NCI-H1048 (cell line): ENCODE measurements at regions not wholly inside any gene's neighbourhood (a gene's known extent, or its start where the extent isn't known, plus 50 kb on each side); places are given as distances from the start of the nearest gene placed in this dataset.
"Not testable (repeated sequence)": the region's sequence is repeated elsewhere in the genome, so short reads cannot be mapped to it uniquely, and the experiment has no call there.

ENCODE experiments used
- DNase-seq: peaks from one replicate; lab custom pipeline; 2025; lab: John Stamatoyannopoulos, UW

DNA sequence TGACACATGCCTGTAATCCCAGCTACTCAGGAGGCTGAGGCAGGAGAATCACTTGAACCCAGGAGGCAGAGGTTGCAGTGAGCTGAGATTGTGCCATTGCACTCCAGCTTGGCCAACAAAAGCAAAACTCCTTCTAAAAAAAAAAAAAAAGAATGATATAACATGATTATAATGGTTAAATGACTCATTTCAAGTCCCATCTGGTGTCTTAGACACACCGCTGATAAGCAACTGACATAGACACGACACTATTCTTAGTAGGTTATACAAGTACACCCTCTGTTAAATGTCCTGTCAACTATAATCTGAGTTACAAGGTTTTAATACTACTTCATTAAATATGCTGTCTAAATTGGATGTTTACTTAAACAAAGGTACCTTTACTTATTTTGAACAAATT, 405.3 kb upstream of the CLINT1 start:
- no peak for DNase-seq

DNA sequence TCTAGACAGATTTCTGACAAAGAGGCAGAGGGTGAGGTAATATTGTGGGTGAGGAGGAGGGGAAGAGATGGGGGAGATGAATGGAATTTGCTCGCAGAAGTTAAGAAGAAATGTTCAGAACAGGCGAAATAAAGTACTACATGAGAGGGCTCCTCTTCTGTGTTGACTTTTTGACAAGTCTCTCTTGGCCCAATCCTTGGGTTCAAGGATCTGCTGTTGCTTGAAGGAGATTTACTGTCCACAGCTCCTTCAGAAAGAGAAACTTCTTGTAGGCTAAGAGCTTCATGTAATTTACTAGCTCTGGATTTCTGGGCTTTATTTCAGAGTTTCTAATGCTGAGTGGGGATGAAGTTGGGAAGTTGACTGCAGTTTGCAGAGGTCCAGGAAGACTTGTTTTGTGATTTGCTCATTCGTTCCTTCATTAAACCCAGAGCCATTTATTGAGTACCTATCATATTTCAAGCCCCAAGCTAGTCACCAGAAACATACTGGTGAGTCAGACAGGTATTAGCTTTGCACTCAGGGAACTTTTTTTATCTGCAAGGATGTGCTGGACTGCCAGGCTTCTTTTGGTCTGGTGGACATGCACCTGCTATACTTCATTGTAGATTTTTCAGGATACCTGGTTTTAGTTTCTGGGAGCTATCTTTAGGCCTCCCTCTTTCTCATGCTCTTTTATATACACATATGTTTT, 402.9 kb upstream of the CLINT1 start:
- no peak for DNase-seq

- no peak for DNase-seq
Measured at GRCh38 chr5:158256096-158256495, 397.2 kb upstream of the CLINT1 start.

DNA sequence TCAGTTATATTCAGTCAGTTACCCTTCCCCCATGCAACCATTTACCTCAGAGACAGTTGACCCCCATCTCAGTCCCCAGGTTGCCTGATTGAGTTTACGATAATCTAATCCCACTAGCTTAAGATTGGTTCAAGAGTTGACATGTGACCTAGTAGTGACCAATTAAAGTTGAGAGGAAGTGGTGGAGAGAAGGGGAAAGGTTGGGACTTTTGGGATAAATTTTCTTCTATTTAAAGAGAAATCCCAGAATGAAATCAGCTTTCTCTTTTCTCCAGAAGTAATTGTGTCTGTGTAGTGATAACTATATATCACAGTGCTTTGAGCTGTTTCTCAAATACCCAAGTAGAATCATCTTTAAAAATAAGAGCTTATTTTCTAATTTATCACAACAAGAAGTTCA, 396.7 kb upstream of the CLINT1 start:
- no peak for DNase-seq

DNA sequence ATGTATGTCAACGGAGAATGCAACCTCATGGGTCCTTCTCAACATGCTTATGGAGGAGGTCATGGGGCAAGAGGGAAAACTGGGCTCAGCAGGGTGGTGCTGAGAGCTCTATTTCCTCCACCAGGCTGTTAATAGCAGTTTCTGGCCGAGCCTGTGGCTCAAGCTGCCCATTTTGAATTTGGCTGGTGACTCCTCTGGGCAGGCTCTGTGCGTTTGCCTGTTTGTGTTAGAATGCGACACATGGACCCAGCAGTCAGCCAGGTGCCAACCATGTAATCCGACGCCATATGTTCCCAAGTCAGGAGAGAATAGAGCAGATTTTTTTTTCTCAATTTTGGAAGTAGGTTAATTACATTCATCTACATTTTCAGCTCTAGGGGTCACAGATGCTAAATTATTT, 387.7 kb upstream of the CLINT1 start:
- DNase-seq: no peak

DNA sequence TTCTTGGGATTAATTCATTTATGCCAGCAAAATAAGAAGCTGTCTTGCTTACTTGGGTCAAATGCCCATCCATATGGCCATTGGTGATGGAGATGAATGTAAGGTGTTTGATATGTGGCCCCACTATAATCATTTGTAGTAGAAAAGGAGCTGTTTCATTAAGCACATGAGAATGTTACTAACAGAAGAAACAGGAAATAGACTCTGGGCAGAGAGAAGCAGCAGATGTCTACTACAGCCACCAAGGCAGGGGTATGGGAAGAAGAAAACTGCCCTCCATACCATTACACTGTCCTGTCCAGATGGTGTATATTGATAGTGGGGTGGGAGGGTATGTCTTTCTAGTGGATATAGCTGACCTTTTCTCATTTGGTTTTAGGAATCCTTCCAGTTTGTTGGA, 386.6 kb upstream of the CLINT1 start:
- DNase-seq: no peak

GRCh38 chr5:158244882-158245281, 385.9 kb upstream of the CLINT1 start:
- DNase-seq: no peak

GRCh38 chr5:158236511-158237335, 377.8 kb upstream of the CLINT1 start:
- no peak for DNase-seq

DNA sequence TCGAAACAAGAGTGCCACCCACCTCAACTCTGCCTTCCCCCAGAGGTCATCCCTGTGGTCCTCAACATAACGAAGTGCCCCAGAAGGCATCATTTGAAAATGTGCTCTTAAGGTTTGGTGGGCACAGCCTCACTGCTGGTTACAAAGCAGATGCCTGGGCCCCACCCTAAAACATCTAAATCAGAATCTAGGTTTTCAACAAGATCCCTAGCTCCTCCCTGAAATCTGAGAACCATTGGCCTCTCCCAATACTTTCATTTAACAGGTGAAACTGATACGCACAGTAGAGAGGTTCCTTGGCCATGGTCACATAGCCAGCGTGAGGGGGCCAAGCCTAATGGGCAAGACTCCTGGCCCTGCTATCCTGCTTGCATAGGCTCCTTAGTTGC, 376.2 kb upstream of the CLINT1 start:
- DNase-seq: no peak

DNA sequence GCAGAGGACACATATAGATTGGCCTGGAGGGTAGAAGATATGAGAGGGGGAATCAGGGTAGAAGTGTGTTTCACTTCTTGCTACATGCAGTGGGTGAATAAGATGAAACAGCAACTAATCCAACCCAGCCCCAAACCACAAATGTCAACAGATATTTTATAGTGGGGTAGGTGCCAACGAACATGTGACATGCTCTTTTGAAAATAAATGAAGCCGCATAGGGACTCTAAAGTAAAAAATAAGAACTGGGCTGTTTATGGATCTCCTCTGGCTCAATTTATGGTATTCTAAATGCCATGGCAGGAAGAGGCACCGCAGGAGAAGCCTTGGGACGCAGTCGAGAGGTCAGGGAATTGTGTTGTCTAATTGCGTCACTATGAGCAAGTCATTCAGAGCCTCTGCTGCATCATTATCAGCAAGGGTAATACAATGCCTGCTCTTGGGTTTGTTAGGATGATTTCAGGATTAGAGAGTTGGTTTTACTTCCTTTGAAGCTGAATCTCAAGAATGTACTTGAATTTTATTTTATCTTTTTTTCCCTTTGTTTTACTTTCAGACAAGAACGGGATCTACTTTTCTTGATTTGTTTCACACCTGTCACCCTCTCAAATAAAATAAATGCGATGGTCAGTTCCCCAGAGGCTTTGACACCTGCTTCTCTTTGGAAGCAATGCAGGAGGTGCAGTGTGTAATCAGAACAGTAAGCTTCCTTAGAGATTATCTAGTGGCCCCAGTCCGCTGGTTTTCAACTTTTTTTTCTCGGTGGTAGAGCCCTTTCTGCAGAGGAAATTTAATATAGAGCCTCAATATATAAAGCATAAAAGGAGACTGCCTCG, 375.6 kb upstream of the CLINT1 start:
- DNase-seq: no peak

- no peak for DNase-seq
Measured at GRCh38 chr5:158233735-158234322, 374.9 kb upstream of the CLINT1 start.

DNA sequence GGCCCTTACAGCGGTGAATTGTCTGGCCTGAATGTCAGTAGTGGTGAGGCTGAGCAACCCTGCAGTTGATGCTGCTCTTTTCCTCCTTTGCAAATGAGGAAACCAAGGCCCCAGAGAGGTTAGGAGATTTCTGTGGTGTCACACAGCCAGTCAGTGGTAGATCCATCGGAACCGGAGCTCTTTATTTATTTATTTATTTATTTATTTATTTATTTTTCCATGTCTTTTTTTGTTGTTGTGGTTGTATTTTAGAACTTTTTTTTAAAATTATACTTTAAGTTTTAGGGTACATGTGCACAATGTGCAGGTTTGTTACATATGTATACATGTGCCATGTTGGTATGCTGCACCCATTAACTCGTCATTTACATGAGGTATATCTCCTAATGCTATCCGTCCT, 368.4 kb upstream of the CLINT1 start:
- DNase-seq: not testable (repeated sequence)

GRCh38 chr5:158226496-158226895, 367.6 kb upstream of the CLINT1 start:
- DNase-seq: no peak

DNA sequence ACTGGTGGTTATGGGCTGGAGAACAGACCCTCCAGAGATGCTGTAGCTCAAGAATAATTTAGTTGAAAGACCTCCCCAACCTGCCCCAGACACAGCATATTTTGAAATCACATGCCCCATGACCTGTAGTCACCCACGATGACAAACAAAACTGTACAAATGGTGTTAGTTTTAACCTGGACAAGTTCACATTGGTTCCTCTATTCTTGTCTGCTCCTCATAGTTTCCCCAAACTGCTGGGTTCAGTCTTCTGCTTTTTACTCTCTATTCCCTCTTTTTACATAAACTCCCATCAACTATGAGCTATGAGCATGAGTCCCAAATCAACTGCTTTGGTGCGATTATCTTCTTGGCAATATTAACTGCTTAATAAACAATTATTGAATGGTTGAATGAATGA, 365.3 kb upstream of the CLINT1 start:
- no peak for DNase-seq

DNA sequence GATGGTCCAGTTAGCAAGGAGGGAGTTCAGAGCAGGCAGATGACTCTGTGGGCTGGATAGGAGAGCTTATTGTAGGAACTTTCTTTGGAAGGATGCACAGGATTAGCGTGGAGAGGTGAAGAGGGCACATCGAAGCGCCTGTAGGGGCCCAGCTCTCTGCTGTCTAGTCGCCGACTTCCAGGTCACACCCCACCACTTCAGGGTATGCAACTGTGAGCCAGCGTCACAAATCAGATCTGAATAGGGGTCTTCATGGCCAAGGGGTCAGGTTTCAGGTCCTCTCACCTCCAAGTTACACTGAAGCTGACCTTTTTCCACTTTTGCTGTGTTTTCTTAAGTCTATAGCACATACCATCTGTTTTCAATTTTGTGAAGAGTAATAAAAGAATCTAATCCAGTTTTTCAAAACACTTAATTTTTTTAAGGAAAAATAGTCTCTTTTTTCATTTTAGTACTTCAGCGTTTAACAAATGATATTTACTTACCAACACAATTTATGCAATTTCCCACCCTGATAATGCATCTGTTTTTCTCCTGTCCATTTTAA, 364.2 kb upstream of the CLINT1 start:
- no peak for DNase-seq

GRCh38 chr5:158212917-158213316, 354.0 kb upstream of the CLINT1 start:
- no peak for DNase-seq

GRCh38 chr5:158212237-158212636, 353.3 kb upstream of the CLINT1 start:
- no peak for DNase-seq

GRCh38 chr5:158209219-158209908, 350.4 kb upstream of the CLINT1 start:
- DNase-seq: no peak

- no peak for DNase-seq
Measured at GRCh38 chr5:158207733-158208132, 348.8 kb upstream of the CLINT1 start.

- DNase-seq: no peak
Measured at GRCh38 chr5:158205992-158206391, 347.0 kb upstream of the CLINT1 start.

DNA sequence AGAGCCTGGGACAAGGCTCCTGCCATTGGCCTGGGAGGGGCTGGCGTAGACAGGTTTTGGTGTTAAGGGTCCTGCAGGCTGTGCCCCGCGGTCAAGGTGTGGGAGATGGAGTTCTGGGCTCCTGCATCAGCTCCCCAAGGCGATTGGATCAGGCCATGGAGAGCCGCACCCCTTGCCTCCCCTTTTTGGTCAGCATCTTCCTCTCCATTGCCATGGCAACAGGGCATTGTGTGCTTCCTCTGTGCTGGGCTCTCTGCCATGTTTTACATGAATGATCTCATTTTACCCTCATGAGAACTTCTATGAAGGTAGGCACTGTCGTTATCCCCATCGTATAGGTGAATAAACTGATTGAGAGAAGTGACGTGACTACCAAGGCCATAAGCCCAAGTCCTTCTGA, 344.3 kb upstream of the CLINT1 start:
- no peak for DNase-seq
